Trophoblast cell (in vitro differentiated cells and primary cell): ENCODE measurements at regions not wholly inside any gene's neighbourhood (a gene's known extent, or its start where the extent isn't known, plus 50 kb on each side); places are given as distances from the start of the nearest gene placed in this dataset.

Experiments used
- DNase-seq, 2 donors: peaks; one replicate each; pipeline ENCODE4 v3.0.0-alpha.2; 2016
- H2AFZ ChIP-seq: 2 replicates; pipeline ENCODE4 v1.6.1; 2013; ENCODE audit warnings: low read length, moderate library complexity, mild to moderate bottlenecking; ENCODE audit not compliant: insufficient read depth, poor library complexity
- H2AK5ac ChIP-seq: 2 replicates; pipeline ENCODE4 v1.6.1; 2013; ENCODE audit warnings: mild to moderate bottlenecking, low read length
- H2BK120ac ChIP-seq: 2 replicates; pipeline ENCODE4 v1.6.1; 2013; ENCODE audit warnings: low read length, mild to moderate bottlenecking, moderate library complexity; ENCODE audit not compliant: insufficient read depth, poor library complexity
- H2BK12ac ChIP-seq: 2 replicates; pipeline ENCODE4 v1.6.1; 2013; ENCODE audit warnings: mild to moderate bottlenecking, low read length, moderate library complexity
- H2BK5ac ChIP-seq: 2 replicates; pipeline ENCODE4 v1.6.1; 2013; ENCODE audit warnings: low read length, low read depth, moderate library complexity, mild to moderate bottlenecking; ENCODE audit not compliant: poor library complexity
- H3K14ac ChIP-seq: 2 replicates; pipeline ENCODE4 v1.6.1; 2013; ENCODE audit warnings: mild to moderate bottlenecking, low read length
- H3K18ac ChIP-seq: 2 replicates; pipeline ENCODE4 v1.6.1; 2013; ENCODE audit warnings: mild to moderate bottlenecking, low read length
- H3K23ac ChIP-seq: 2 replicates; pipeline ENCODE4 v1.6.1; 2013; ENCODE audit warnings: low read length
- H3K27ac ChIP-seq: 2 replicates; pipeline ENCODE4 v1.5.1; 2013; ENCODE audit warnings: low read depth, mild to moderate bottlenecking, inconsistent platforms, low read length, moderate library complexity
- H3K27me3 ChIP-seq: 2 replicates; pipeline ENCODE4 v1.6.1; 2013; ENCODE audit warnings: inconsistent platforms, mild to moderate bottlenecking, low read length, moderate library complexity; ENCODE audit not compliant: insufficient read depth
- H3K36me3 ChIP-seq, 2 experiments: 1 replicate in 1 of 2; 2 replicates in 1 of 2; pipeline ENCODE4 v1.6.1; 2013; ENCODE audit warnings: low read length in 2 of 2, mild to moderate bottlenecking in 2 of 2, moderate library complexity in 1 of 2; ENCODE audit not compliant: insufficient read depth in 2 of 2, control insufficient read depth in 1 of 2
- H3K4ac ChIP-seq: 2 replicates; pipeline ENCODE4 v1.6.1; 2013; ENCODE audit warnings: low read depth, mild to moderate bottlenecking, low read length, moderate library complexity
- H3K4me1 ChIP-seq, 2 experiments: 1 replicate in 1 of 2; 2 replicates in 1 of 2; pipeline ENCODE4 v1.6.1; 2013; ENCODE audit warnings: low read length in 2 of 2, mild to moderate bottlenecking in 2 of 2, moderate library complexity in 1 of 2; ENCODE audit not compliant: insufficient read depth in 2 of 2, control insufficient read depth in 1 of 2
- H3K4me2 ChIP-seq: 2 replicates; pipeline ENCODE4 v1.6.1; 2013; ENCODE audit warnings: inconsistent platforms, mild to moderate bottlenecking, low read length, moderate library complexity
- H3K4me3 ChIP-seq: 2 replicates; pipeline ENCODE4 v1.5.1; 2013; ENCODE audit warnings: mild to moderate bottlenecking, low read depth, low read length, inconsistent platforms
- H3K79me1 ChIP-seq: one replicate; pipeline ENCODE4 v1.6.1; 2013; ENCODE audit warnings: low read length
- H3K79me2 ChIP-seq: 2 replicates; pipeline ENCODE4 v1.6.1; 2013; ENCODE audit warnings: low read length, mild to moderate bottlenecking; ENCODE audit not compliant: control insufficient read depth, insufficient read depth, poor library complexity
- H3K9ac ChIP-seq: 2 replicates; pipeline ENCODE4 v1.6.1; 2013; ENCODE audit warnings: mild to moderate bottlenecking, low read length
- H3K9me3 ChIP-seq: 2 replicates; pipeline ENCODE4 v1.6.1; 2013; ENCODE audit warnings: low read depth, mild to moderate bottlenecking, control low read depth, inconsistent platforms, low read length; ENCODE audit not compliant: insufficient read depth
- H4K12ac ChIP-seq: 2 replicates; pipeline ENCODE4 v1.6.1; 2013; ENCODE audit warnings: low read depth, mild to moderate bottlenecking, low read length, moderate library complexity
- H4K8ac ChIP-seq: 2 replicates; pipeline ENCODE4 v1.6.1; 2013; ENCODE audit warnings: low read depth, mild to moderate bottlenecking, low read length, moderate library complexity
- H4K91ac ChIP-seq: one replicate; pipeline ENCODE4 v1.6.1; 2013; ENCODE audit warnings: low read depth, mild to moderate bottlenecking, low read length, moderate library complexity
- WGBS: extraction: QIAGEN DNeasy Blood & Tissue Kit; methylation state at CpG from one replicate; pipeline ENCODE4 v1.1.7; 2013; ENCODE audit warnings: missing lambda C conversion rate; ENCODE audit not compliant: insufficient read length, insufficient coverage; ENCODE audit errors: extremely low coverage; 5-methylcytosine and 5-hydroxymethylcytosine counted together

DNA sequence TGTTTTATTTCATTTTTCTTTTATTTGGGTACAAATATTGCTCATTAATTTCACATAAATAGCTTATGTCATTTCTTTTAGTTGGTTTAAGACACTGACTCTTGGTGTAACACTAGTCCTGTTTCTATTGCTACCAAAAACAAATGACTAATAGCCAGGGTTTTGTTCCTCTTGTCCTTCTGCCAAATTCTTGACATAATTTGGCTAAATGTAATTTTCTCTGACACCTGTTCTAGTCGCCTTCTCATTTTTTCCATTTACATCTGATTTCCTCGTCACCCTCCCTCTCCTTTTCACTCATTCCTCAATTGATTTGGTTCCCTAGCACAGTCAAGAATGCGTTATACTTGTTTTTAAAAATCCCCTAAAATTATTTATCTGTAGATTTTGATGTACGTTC is 1718.7 kb downstream of the EFNB2 start:
- Histone ChIP-seq H4K12ac (no peak overlapping the region), H2AK5ac (no peak overlapping the region), H2BK12ac (no peak overlapping the region), H3K23ac (no peak overlapping the region), H3K27ac (no peak overlapping the region), H3K18ac (no peak overlapping the region), H3K9me3 (no peaks in the 10 kb centered on the region), H3K14ac (no peak overlapping the region), H2AFZ (no peak overlapping the region), H3K36me3 (no peaks in the 10 kb centered on the region), H3K4me1 (no peaks in the 10 kb centered on the region), H2BK120ac (no peak overlapping the region), H4K8ac (no peak overlapping the region), H2BK5ac (no peak overlapping the region), H3K4me3 (no peak overlapping the region), H3K9ac (no peak overlapping the region), H3K4me2 (no peak overlapping the region), H3K79me2 (no peaks in the 10 kb centered on the region), H3K27me3 (no peaks in the 10 kb centered on the region), H4K91ac (no peak overlapping the region), H3K4ac (no peak overlapping the region), H3K79me1 (no peaks in the 10 kb centered on the region)
- WGBS: no CpG with 5 or more reads among the region's 4 CpGs
- peak in 1 of 2 donors; percentile 19 for DNase-seq

DNA sequence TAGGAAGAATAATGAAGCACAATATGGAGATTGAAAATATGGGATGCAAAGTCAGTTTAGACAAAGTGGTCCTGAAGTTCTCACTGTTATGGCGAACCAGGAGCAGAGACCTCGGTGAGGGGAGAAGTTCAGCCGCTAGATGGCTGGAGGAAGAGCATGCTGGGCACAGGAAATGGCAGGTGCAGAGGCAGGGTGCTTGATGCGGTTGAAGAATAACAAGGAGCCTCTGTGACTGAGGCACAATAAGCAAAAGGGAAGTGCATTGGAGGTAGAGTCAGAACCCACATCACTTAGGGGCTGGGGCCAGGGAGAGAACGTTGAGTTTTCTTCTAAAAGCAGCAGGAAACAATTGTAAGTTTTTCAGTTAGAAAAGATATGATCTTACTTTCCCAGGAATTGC is 1725.2 kb downstream of the EFNB2 start:
- no peak overlapping the region for H3K4me3 ChIP-seq
- H3K27me3 ChIP-seq: no peaks in the 10 kb centered on the region
- H3K36me3 ChIP-seq: no peaks in the 10 kb centered on the region
- H2AFZ ChIP-seq: no peak overlapping the region
- no peak for DNase-seq
- no CpG with 5 or more reads among the region's 5 CpGs for WGBS
- no peaks in the 10 kb centered on the region for H3K79me2 ChIP-seq
- H3K18ac ChIP-seq: no peak overlapping the region
- H2BK120ac ChIP-seq: no peak overlapping the region
- no peaks in the 10 kb centered on the region for H3K4me1 ChIP-seq
- H3K79me1 ChIP-seq: no peaks in the 10 kb centered on the region
- no peak overlapping the region for H3K27ac ChIP-seq
- no peak overlapping the region for H2BK5ac ChIP-seq
- H2BK12ac ChIP-seq: no peak overlapping the region
- no peak overlapping the region for H4K12ac ChIP-seq
- H3K9ac ChIP-seq: no peak overlapping the region
- H4K8ac ChIP-seq: no peak overlapping the region
- H3K23ac ChIP-seq: no peak overlapping the region
- H2AK5ac ChIP-seq: no peak overlapping the region
- no peak overlapping the region for H3K4me2 ChIP-seq
- H3K14ac ChIP-seq: no peak overlapping the region
- no peak overlapping the region for H3K4ac ChIP-seq
- no peaks in the 10 kb centered on the region for H3K9me3 ChIP-seq
- no peak overlapping the region for H4K91ac ChIP-seq

DNA sequence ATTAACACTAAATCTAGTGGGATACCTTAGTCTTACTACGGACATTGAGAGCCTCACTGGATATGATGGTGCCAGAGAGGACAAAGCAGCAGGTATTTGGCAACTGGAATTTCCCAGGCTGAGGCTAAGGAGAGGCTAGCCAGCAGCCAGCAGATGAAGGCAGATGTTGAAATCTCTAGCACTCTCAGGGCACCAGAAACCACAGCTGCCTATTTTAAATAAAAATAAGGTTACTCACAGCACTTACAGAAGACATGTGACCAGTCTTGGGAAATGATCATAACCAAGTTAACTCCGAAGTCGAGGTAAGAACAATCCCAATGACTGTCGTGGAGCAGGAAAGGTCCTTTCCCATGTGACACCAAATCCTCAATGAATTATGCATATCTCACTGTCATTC is 1726.0 kb downstream of the EFNB2 start:
- H3K23ac ChIP-seq: no peak overlapping the region
- H4K91ac ChIP-seq: no peak overlapping the region
- no peak overlapping the region for H2AFZ ChIP-seq
- no peak overlapping the region for H3K4ac ChIP-seq
- H3K18ac ChIP-seq: no peak overlapping the region
- H3K4me2 ChIP-seq: no peak overlapping the region
- no peak overlapping the region for H2AK5ac ChIP-seq
- no CpG with 5 or more reads among the region's 4 CpGs for WGBS
- no peak overlapping the region for H3K27ac ChIP-seq
- H3K4me3 ChIP-seq: no peak overlapping the region
- H3K14ac ChIP-seq: no peak overlapping the region
- H3K79me2 ChIP-seq: no peaks in the 10 kb centered on the region
- no peak overlapping the region for H4K8ac ChIP-seq
- H3K36me3 ChIP-seq: no peaks in the 10 kb centered on the region
- no peaks in the 10 kb centered on the region for H3K79me1 ChIP-seq
- DNase-seq: peak; percentile 74 to 81
- H2BK120ac ChIP-seq: no peak overlapping the region
- H3K4me1 ChIP-seq: no peaks in the 10 kb centered on the region
- no peaks in the 10 kb centered on the region for H3K9me3 ChIP-seq
- no peak overlapping the region for H2BK5ac ChIP-seq
- H4K12ac ChIP-seq: no peak overlapping the region
- H3K27me3 ChIP-seq: no peaks in the 10 kb centered on the region
- no peak overlapping the region for H3K9ac ChIP-seq
- H2BK12ac ChIP-seq: no peak overlapping the region

DNA sequence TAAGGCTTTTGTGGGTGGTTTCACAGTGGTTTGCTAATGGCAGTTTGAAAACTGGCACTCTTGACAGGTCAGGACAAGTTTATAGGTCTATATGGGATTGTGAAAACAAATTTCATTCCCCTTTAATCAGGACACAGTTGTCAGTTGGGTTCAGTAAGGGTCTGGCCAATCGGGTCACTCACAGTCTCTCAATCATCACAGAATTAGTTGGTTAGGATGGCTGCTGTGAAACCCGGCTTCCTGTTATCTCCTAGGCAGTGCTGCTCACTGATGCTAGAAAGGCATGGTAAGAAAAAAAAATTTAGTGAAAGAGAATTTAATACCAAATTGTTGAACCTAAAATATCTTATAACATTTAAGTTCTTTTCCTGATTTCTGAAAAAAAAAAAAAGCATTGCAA is 1730.1 kb downstream of the EFNB2 start:
- Histone ChIP-seq H3K79me1 (no peaks in the 10 kb centered on the region), H4K91ac (no peak overlapping the region), H3K27me3 (no peaks in the 10 kb centered on the region), H3K27ac (no peak overlapping the region), H2BK120ac (no peak overlapping the region), H2BK5ac (no peak overlapping the region), H3K4ac (no peak overlapping the region), H3K14ac (no peak overlapping the region), H2AK5ac (no peak overlapping the region), H4K12ac (no peak overlapping the region), H3K4me3 (no peak overlapping the region), H3K9me3 (no peaks in the 10 kb centered on the region), H3K4me2 (no peak overlapping the region), H3K36me3 (no peaks in the 10 kb centered on the region), H2AFZ (no peak overlapping the region), H3K23ac (no peak overlapping the region), H3K18ac (no peak overlapping the region), H2BK12ac (no peak overlapping the region), H4K8ac (no peak overlapping the region), H3K9ac (no peak overlapping the region), H3K4me1 (no peaks in the 10 kb centered on the region), H3K79me2 (no peaks in the 10 kb centered on the region)
- no CpG with 5 or more reads among the region's 2 CpGs for WGBS
- no peak for DNase-seq
